H9 (cell line): ENCODE measurements at regions not wholly inside any gene's neighbourhood (a gene's known extent, or its start where the extent isn't known, plus 50 kb on each side); places are given as distances from the start of the nearest gene placed in this dataset.

Experiments used
- DNase-seq: peaks from one replicate; pipeline ENCODE4 v3.0.0-alpha.2; 2017
- H2AFZ ChIP-seq: one replicate; pipeline ENCODE4 v1.6.1; 2013; ENCODE audit warnings: mild to moderate bottlenecking, low read length, control low read depth, moderate library complexity
- H2AK5ac ChIP-seq: 2 replicates; pipeline ENCODE4 v1.6.1; 2013; ENCODE audit warnings: low read length, control low read depth, mixed read lengths; ENCODE audit not compliant: insufficient read length
- H2BK120ac ChIP-seq: one replicate; pipeline ENCODE4 v1.6.1; 2013; ENCODE audit warnings: low read depth, mild to moderate bottlenecking, low read length, control low read depth, inconsistent platforms; ENCODE audit not compliant: poor library complexity, severe bottlenecking
- H2BK12ac ChIP-seq: 2 replicates; pipeline ENCODE4 v1.6.1; 2013; ENCODE audit warnings: low read length, control low read depth, mixed read lengths, low read depth; ENCODE audit not compliant: insufficient read length
- H2BK15ac ChIP-seq: 2 replicates; pipeline ENCODE4 v1.6.1; 2013; ENCODE audit warnings: low read depth, low read length, control low read depth
- H2BK20ac ChIP-seq: one replicate; pipeline ENCODE4 v1.6.1; 2013; ENCODE audit warnings: low read depth, mild to moderate bottlenecking, low read length, control low read depth, inconsistent platforms; ENCODE audit not compliant: poor library complexity, severe bottlenecking
- H2BK5ac ChIP-seq: 2 replicates; pipeline ENCODE4 v1.6.1; 2013; ENCODE audit warnings: low read length, control low read depth, mixed read lengths; ENCODE audit not compliant: insufficient read length
- H3K14ac ChIP-seq: 2 replicates; pipeline ENCODE4 v1.6.1; 2013; ENCODE audit warnings: low read length, control low read depth; ENCODE audit not compliant: insufficient read depth
- H3K18ac ChIP-seq: 2 replicates; pipeline ENCODE4 v1.6.1; 2013; ENCODE audit warnings: low read depth, mild to moderate bottlenecking, mixed read lengths, low read length, control low read depth; ENCODE audit not compliant: insufficient read length
- H3K23ac ChIP-seq: 2 replicates; pipeline ENCODE4 v1.6.1; 2013; ENCODE audit warnings: low read length, control low read depth, mixed read lengths, low read depth; ENCODE audit not compliant: insufficient read length
- H3K23me2 ChIP-seq: 2 replicates; pipeline ENCODE4 v1.6.1; 2013; ENCODE audit warnings: low read depth, mild to moderate bottlenecking, mixed read lengths, low read length, control low read depth; ENCODE audit not compliant: insufficient read length, poor library complexity, severe bottlenecking
- H3K27ac ChIP-seq: 2 replicates; pipeline ENCODE4 v1.5.1; 2013; ENCODE audit warnings: low read length, control low read depth, mixed read lengths, low read depth; ENCODE audit not compliant: insufficient read length
- H3K27me3 ChIP-seq: 2 replicates; pipeline ENCODE4 v1.6.1; 2013; ENCODE audit warnings: low read length, control low read depth, inconsistent platforms; ENCODE audit not compliant: insufficient read depth
- H3K4ac ChIP-seq: 2 replicates; pipeline ENCODE4 v1.6.1; 2013; ENCODE audit warnings: low read depth, mild to moderate bottlenecking, control low read depth, inconsistent platforms, low read length, moderate library complexity
- H3K4me1 ChIP-seq: 2 replicates; pipeline ENCODE4 v1.6.1; 2013; ENCODE audit warnings: low read length, control low read depth, inconsistent platforms; ENCODE audit not compliant: insufficient read depth
- H3K4me2 ChIP-seq: 2 replicates; pipeline ENCODE4 v1.6.1; 2013; ENCODE audit warnings: low read length, control low read depth, mixed read lengths; ENCODE audit not compliant: insufficient read length, insufficient read depth
- H3K56ac ChIP-seq: 2 replicates; pipeline ENCODE4 v1.6.1; 2013; ENCODE audit warnings: low read depth, mild to moderate bottlenecking, mixed read lengths, low read length, control low read depth; ENCODE audit not compliant: insufficient read length
- H3K79me1 ChIP-seq: 2 replicates; pipeline ENCODE4 v1.6.1; 2013; ENCODE audit warnings: low read depth, mild to moderate bottlenecking, moderate library complexity, low read length, control low read depth, inconsistent platforms; ENCODE audit not compliant: insufficient read depth, poor library complexity, severe bottlenecking
- H3K79me2 ChIP-seq: 2 replicates; pipeline ENCODE4 v1.6.1; 2013; ENCODE audit warnings: low read length, control low read depth, inconsistent platforms; ENCODE audit not compliant: insufficient read depth
- H3K9ac ChIP-seq: 2 replicates; pipeline ENCODE4 v1.6.1; 2013; ENCODE audit warnings: low read length, control low read depth, mixed read lengths; ENCODE audit not compliant: insufficient read length; ENCODE audit errors: extremely low read depth
- H3K9me3 ChIP-seq: one replicate; pipeline ENCODE4 v1.6.1; 2013; ENCODE audit warnings: low read depth, low read length, inconsistent platforms; ENCODE audit not compliant: control insufficient read depth
- H3T11ph ChIP-seq: one replicate; pipeline ENCODE4 v1.6.1; 2013; ENCODE audit warnings: mild to moderate bottlenecking, low read length, control low read depth, inconsistent platforms
- H4K20me1 ChIP-seq: one replicate; pipeline ENCODE4 v1.6.1; 2013; ENCODE audit not compliant: control insufficient read depth, insufficient read length, insufficient read depth
- H4K5ac ChIP-seq: 2 replicates; pipeline ENCODE4 v1.6.1; 2013; ENCODE audit warnings: low read depth, mild to moderate bottlenecking, mixed read lengths, low read length, control low read depth; ENCODE audit not compliant: insufficient read length
- H4K8ac ChIP-seq: replicated peaks from 2 replicates; pipeline ENCODE4 v1.6.1; 2013; ENCODE audit warnings: low read length, control low read depth, mixed read lengths, low read depth; ENCODE audit not compliant: insufficient read length
- H4K91ac ChIP-seq: 2 replicates; pipeline ENCODE4 v1.6.1; 2013; ENCODE audit warnings: low read depth, mild to moderate bottlenecking, moderate library complexity, mixed read lengths, low read length, control low read depth; ENCODE audit not compliant: insufficient read length
- H3K27ac Mint-ChIP-seq, 3 experiments: 2 replicates in 2 of 3; 3 replicates in 1 of 3; pipeline ENCODE4 v1.8.0; 2020 to 2021; ENCODE audit warnings: mixed read lengths in 3 of 3, mild to moderate bottlenecking in 1 of 3, moderate library complexity in 1 of 3
- H3K27me3 Mint-ChIP-seq: 2 replicates; pipeline ENCODE4 v1.8.0; 2021; ENCODE audit warnings: low read depth, mild to moderate bottlenecking, moderate library complexity, mixed read lengths
- H3K36me3 Mint-ChIP-seq, 3 experiments: 2 replicates in 2 of 3; 3 replicates in 1 of 3; pipeline ENCODE4 v1.8.0; 2020 to 2021; ENCODE audit warnings: low read depth in 3 of 3, mixed read lengths in 3 of 3; ENCODE audit not compliant: insufficient read depth in 1 of 3
- H3K4me1 Mint-ChIP-seq, 2 experiments: 2 replicates each; pipeline ENCODE4 v1.8.0; 2020; ENCODE audit warnings: mixed read lengths in 2 of 2
- H3K4me3 Mint-ChIP-seq, 2 experiments: 2 replicates in 1 of 2; 3 replicates in 1 of 2; pipeline ENCODE4 v1.8.0; 2020 to 2021; ENCODE audit warnings: mild to moderate bottlenecking in 2 of 2, mixed read lengths in 2 of 2, moderate library complexity in 1 of 2
- H3K9me3 Mint-ChIP-seq, 2 experiments: 2 replicates in 1 of 2; 3 replicates in 1 of 2; pipeline ENCODE4 v1.8.0; 2020; ENCODE audit warnings: mild to moderate bottlenecking in 2 of 2, mixed read lengths in 2 of 2, moderate library complexity in 1 of 2
- CTCF ChIP-seq: fragments of 200-600 bp; sonication (generic); conservative IDR thresholded peaks from 3 replicates; pipeline ENCODE4 v1.8.0; 2021; ENCODE audit warnings: antibody characterized with exemption, mild to moderate bottlenecking
- WGBS: extraction: QIAGEN DNeasy Blood & Tissue Kit; methylation state at CpG from one replicate; pipeline ENCODE4 v1.1.7; 2013; ENCODE audit warnings: missing lambda C conversion rate, low lambda C conversion rate, mixed read lengths; ENCODE audit not compliant: insufficient read length; ENCODE audit errors: extremely low coverage; 5-methylcytosine and 5-hydroxymethylcytosine counted together

- no peak overlapping the region for H3K9ac ChIP-seq
- H3K79me2 ChIP-seq, result no peaks in the 10 kb centered on the region
- no peak overlapping the region for H3K23ac ChIP-seq
- H4K8ac ChIP-seq, result no peak overlapping the region
- no peaks in the 10 kb centered on the region for H3K79me1 ChIP-seq
- H2BK12ac ChIP-seq, result no peak overlapping the region
- no peak overlapping the region for H2BK5ac ChIP-seq
- no peak overlapping the region for H4K91ac ChIP-seq
- Mint-ChIP-seq H3K4me3 (no peak overlapping the region), H3K27ac (no peak overlapping the region), H3K9me3 (peaks cover 27 to 35% of the 10 kb centered on the region in 2 experiments), H3K27me3 (peaks cover 5% of the 10 kb centered on the region), H3K4me1 (no peaks in the 10 kb centered on the region), H3K36me3 (peaks cover 5 to 18% (median 8%) of the 10 kb centered on the region in 3 experiments; a peak in 6 of 7 replicates)
- H3K18ac ChIP-seq, result no peak overlapping the region
- no peak overlapping the region for H3K4me2 ChIP-seq
- no peaks in the 10 kb centered on the region for H3K27me3 ChIP-seq
- no peak overlapping the region for H2BK15ac ChIP-seq
- no peak overlapping the region for H2BK20ac ChIP-seq
- H2BK120ac ChIP-seq, result no peak overlapping the region
- H2AK5ac ChIP-seq, result no peak overlapping the region
- no peaks in the 10 kb centered on the region for H3K23me2 ChIP-seq
- H3T11ph ChIP-seq, result no peak overlapping the region
- H3K14ac ChIP-seq, result no peak overlapping the region
- DNase-seq, result no peak
- H3K4me1 ChIP-seq, result no peaks in the 10 kb centered on the region
- H3K56ac ChIP-seq, result no peak overlapping the region
- no peak overlapping the region for H2AFZ ChIP-seq
- H3K9me3 ChIP-seq, result no peaks in the 10 kb centered on the region
- H3K4ac ChIP-seq, result no peak overlapping the region
- no peaks in the 10 kb centered on the region for H4K20me1 ChIP-seq
- no CpG with 5 or more reads among the region's 2 CpGs for WGBS
- TF ChIP-seq CTCF, result no peak
- H4K5ac ChIP-seq, result no peak overlapping the region
- no peak overlapping the region for H3K27ac ChIP-seq
These were observed 454.0 kb downstream of the DIRAS2 start for GRCh38 chr9:90188656-90189055.
